OCI-LY3 (cell line): ENCODE measurements at regions not wholly inside any gene's neighbourhood (a gene's known extent, or its start where the extent isn't known, plus 50 kb on each side); places are given as distances from the start of the nearest gene placed in this dataset.

ENCODE experiments used
- EZH2phosphoT487 ChIP-seq: fragments of 200-600 bp; shearing (Covaris generic); IDR thresholded peaks from 2 replicates; pipeline ENCODE4 v1.6.1; 2018; ENCODE audit warnings: antibody characterized with exemption, mixed run types, low read depth
- TF ChIP-seq, protein P1 (sequence below): fragments of 200-600, 300-600 bp; sonication (generic); IDR thresholded peaks from 2 replicates; pipeline ENCODE4 v1.5.1; 2014; ENCODE audit warnings: antibody characterized with exemption, low read length, low read depth

DNA sequence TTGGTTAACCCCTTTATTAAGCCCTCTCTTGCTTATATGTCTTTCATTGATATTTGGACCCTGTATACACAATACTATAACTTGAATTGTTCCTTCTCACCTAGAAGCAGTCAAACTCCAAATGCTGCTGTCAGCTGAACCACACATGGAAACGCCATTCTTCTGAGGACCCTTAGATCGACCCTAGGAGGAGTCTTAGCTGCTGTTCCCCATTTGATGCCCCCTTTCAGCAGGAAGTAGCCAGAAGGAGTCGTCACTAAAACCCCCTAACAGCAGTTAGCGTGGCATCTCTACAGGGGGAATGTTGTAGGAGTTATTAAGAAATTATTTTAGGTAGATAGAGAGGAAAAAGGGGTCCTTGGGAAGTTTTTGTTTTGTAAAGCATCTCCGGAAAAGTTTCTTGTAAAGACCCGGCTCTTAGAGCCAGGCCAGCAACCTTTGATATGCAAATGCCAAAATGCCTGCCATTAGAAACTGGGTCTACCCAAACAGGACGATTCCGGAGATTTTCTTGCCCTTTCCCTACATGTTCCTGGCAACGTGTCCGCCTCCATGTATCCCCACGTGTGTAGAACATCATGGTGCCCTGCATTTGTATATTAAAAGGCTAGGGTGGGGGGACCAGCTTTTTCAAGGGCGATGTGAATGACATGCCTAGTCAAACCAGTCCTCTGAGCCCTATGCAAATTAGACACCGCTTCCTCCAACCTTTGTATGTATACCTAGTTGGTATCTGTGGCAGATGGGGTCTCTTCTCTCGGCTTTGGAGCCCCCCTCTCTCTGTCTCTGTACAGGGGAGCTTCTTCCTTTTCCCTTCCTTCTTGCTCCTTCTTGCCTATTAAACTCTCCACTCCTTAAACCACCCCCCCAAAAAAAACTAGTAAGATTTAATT, 638.4 kb upstream of the POU3F3 start:
- TF ChIP-seq, protein P1, sequence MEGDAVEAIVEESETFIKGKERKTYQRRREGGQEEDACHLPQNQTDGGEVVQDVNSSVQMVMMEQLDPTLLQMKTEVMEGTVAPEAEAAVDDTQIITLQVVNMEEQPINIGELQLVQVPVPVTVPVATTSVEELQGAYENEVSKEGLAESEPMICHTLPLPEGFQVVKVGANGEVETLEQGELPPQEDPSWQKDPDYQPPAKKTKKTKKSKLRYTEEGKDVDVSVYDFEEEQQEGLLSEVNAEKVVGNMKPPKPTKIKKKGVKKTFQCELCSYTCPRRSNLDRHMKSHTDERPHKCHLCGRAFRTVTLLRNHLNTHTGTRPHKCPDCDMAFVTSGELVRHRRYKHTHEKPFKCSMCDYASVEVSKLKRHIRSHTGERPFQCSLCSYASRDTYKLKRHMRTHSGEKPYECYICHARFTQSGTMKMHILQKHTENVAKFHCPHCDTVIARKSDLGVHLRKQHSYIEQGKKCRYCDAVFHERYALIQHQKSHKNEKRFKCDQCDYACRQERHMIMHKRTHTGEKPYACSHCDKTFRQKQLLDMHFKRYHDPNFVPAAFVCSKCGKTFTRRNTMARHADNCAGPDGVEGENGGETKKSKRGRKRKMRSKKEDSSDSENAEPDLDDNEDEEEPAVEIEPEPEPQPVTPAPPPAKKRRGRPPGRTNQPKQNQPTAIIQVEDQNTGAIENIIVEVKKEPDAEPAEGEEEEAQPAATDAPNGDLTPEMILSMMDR, result no peak
- no peak for TF ChIP-seq EZH2phosphoT487
